Endothelial cell of umbilical vein (primary cell): ENCODE measurements at regions not wholly inside any gene's neighbourhood (a gene's known extent, or its start where the extent isn't known, plus 50 kb on each side); places are given as distances from the start of the nearest gene placed in this dataset.

Experiments used
- BruUV-seq: library from RNA; stranded (reverse); fragments of 400-500 nt; replicated peaks from 2 replicates; lab custom pipeline; 2021; lab: Mats Ljungman, UMichigan
- CTCF ChIA-PET: fragments of 300-600, 350-600 bp; sonication (Branson Sonifier 250); formaldehyde crosslinking; loops from one replicate; lab custom pipeline; 2021; ENCODE audit warnings: antibody characterized with exemption, inconsistent platforms; lab: Charles Lee
- POLR2A ChIA-PET: fragments of 300-600, 350-600 bp; sonication (Branson Sonifier 250); formaldehyde crosslinking; loops from one replicate; lab custom pipeline; 2021; ENCODE audit warnings: antibody characterized with exemption, inconsistent platforms; lab: Charles Lee
- DNase-seq: peaks from one replicate; pipeline ENCODE4 v3.0.0-alpha.2; 2011; ENCODE audit warnings: low read depth, low spot score
- FAIRE-seq: peaks from 2 replicates; lab custom pipeline; 2011; peaks lifted over from hg19 to GRCh38; lab: Jason Lieb, UNC
- H2AFZ ChIP-seq: 2 replicates; pipeline ENCODE4 v1.6.0; 2012; ENCODE audit warnings: low read depth, low read length, control low read depth, inconsistent platforms
- H3K27ac ChIP-seq: 2 replicates; pipeline ENCODE4 v1.5.1; 2011; ENCODE audit warnings: low read depth, mild to moderate bottlenecking, control low read depth, low read length, moderate library complexity; ENCODE audit not compliant: insufficient read depth
- H3K27me3 ChIP-seq, 2 experiments: 2 replicates each; pipeline versions ENCODE4 v1.6.0 to v1.6.1; 2011; ENCODE audit warnings: low read length in 2 of 2, mixed read lengths in 1 of 2; ENCODE audit not compliant: control insufficient read depth in 2 of 2, insufficient read depth in 2 of 2
- H3K36me3 ChIP-seq, 2 experiments: 2 replicates in 1 of 2; 3 replicates in 1 of 2; pipeline ENCODE4 v1.5.1; 2011; ENCODE audit warnings: low read length in 2 of 2, mild to moderate bottlenecking in 1 of 2, moderate library complexity in 1 of 2; ENCODE audit not compliant: control insufficient read depth in 2 of 2, insufficient read depth in 2 of 2; ENCODE audit errors: extremely low read depth in 1 of 2
- H3K4me1 ChIP-seq: 3 replicates; pipeline ENCODE4 v1.5.1; 2011; ENCODE audit warnings: mild to moderate bottlenecking, low read length; ENCODE audit not compliant: control insufficient read depth, insufficient read depth; ENCODE audit errors: extremely low read depth
- H3K4me2 ChIP-seq: 2 replicates; pipeline ENCODE4 v1.6.1; 2011; ENCODE audit warnings: low read length, control low read depth, mixed read lengths; ENCODE audit not compliant: insufficient read depth
- H3K4me3 ChIP-seq, 3 experiments: fragments of 200-600 bp in 1 of 3; sonication (generic), shearing (Covaris generic) in 1 of 3; replicated peaks in 1 of 3; 2 replicates each; pipeline ENCODE4 v1.5.1; 2011 to 2016; ENCODE audit warnings: control low read depth in 3 of 3, low read length in 3 of 3, mild to moderate bottlenecking in 2 of 3, inconsistent platforms in 1 of 3, low read depth in 1 of 3, moderate library complexity in 1 of 3; ENCODE audit not compliant: insufficient read depth in 1 of 3
- H3K79me2 ChIP-seq: 2 replicates; pipeline ENCODE4 v1.6.0; 2012; ENCODE audit warnings: low read length, inconsistent platforms; ENCODE audit not compliant: control insufficient read depth, insufficient read depth
- H3K9ac ChIP-seq: replicated peaks from 2 replicates; pipeline ENCODE3; 2011; ENCODE audit warnings: low read length, control low read depth; ENCODE audit not compliant: insufficient read depth; ENCODE audit errors: extremely low read depth
- H3K9me1 ChIP-seq: replicated peaks from 3 replicates; pipeline ENCODE4 v1.6.0; 2011; ENCODE audit warnings: mild to moderate bottlenecking, low read length; ENCODE audit not compliant: control insufficient read depth, insufficient read depth; ENCODE audit errors: extremely low read depth
- H3K9me3 ChIP-seq: replicated peaks from 2 replicates; pipeline ENCODE4 v1.5.1; 2012; ENCODE audit warnings: low read length, inconsistent platforms; ENCODE audit not compliant: control insufficient read depth, insufficient read depth
- H4K20me1 ChIP-seq: replicated peaks from 2 replicates; pipeline ENCODE3; 2011; ENCODE audit warnings: mild to moderate bottlenecking, low read length; ENCODE audit not compliant: control insufficient read depth, insufficient read depth; ENCODE audit errors: extremely low read depth
- CTCF ChIP-seq, 2 donors: IDR thresholded peaks; 1 replicate in 1 of 2; 2 replicates in 1 of 2; pipeline ENCODE4 v1.5.1; 2011; ENCODE audit warnings: low read length in 2 of 2, mild to moderate bottlenecking in 2 of 2, moderate library complexity in 2 of 2, control low read depth in 1 of 2, inconsistent platforms in 1 of 2, low read depth in 1 of 2; ENCODE audit not compliant: insufficient read depth in 1 of 2; ENCODE audit errors: extremely low read depth in 1 of 2
- EZH2 ChIP-seq: IDR thresholded peaks from 2 replicates; pipeline ENCODE4 v1.6.1; 2012; ENCODE audit warnings: borderline replicate concordance, low read depth, mild to moderate bottlenecking, moderate library complexity, low read length, inconsistent platforms; ENCODE audit not compliant: severe bottlenecking
- FOS ChIP-seq: IDR thresholded peaks from 2 replicates; pipeline ENCODE4 v1.6.1; 2011; ENCODE audit warnings: mild to moderate bottlenecking, low read length, moderate library complexity, borderline replicate concordance; ENCODE audit not compliant: insufficient read depth
- GATA2 ChIP-seq: IDR thresholded peaks from 2 replicates; pipeline ENCODE4 v1.7.0; 2011; ENCODE audit warnings: low read depth, mild to moderate bottlenecking, moderate library complexity, mixed read lengths, low read length; ENCODE audit not compliant: insufficient read length, insufficient read depth
- JUN ChIP-seq: IDR thresholded peaks from 2 replicates; pipeline ENCODE4 v1.6.1; 2011; ENCODE audit warnings: borderline replicate concordance, low read depth; ENCODE audit not compliant: insufficient read length, insufficient read depth
- MAX ChIP-seq: IDR thresholded peaks from 2 replicates; pipeline ENCODE4 v1.6.1; 2011; ENCODE audit not compliant: insufficient read depth, insufficient read length
- MYC ChIP-seq: IDR thresholded peaks from one replicate; pipeline ENCODE4 v1.6.1; 2011; ENCODE audit warnings: mild to moderate bottlenecking, low read depth, low read length
- POLR2A ChIP-seq: IDR thresholded peaks from 2 replicates; pipeline ENCODE4 v1.6.1; 2012; ENCODE audit warnings: low read depth, mild to moderate bottlenecking, control low read depth, low read length
- dilution Hi-C: fragments of 300-500 bp; cut with MboI; formaldehyde crosslinking; loops from one replicate; pipeline ENCODE4 v1.15.0; 2019; ENCODE audit warnings: low sequenced_read_pairs; ENCODE audit not compliant: extremely low pct_ligation_motif_present
- intact Hi-C: fragments of 100-400 bp; cut with micrococcal nuclease; formaldehyde crosslinking; loops from one replicate; pipeline ENCODE4 v1.10.0; 2022

- no TSS peak for BruUV-seq
- Histone ChIP-seq H3K27me3 (no peaks in the 10 kb centered on the region), H3K9me1 (no peaks in the 10 kb centered on the region), H3K79me2 (no peaks in the 10 kb centered on the region), H3K4me2 (no peak overlapping the region), H3K4me1 (no peaks in the 10 kb centered on the region), H3K36me3 (no peaks in the 10 kb centered on the region), H3K9me3 (peaks cover 9% of the 10 kb centered on the region), H3K27ac (no peak overlapping the region), H2AFZ (no peak overlapping the region), H3K4me3 (no peak overlapping the region), H4K20me1 (no peaks in the 10 kb centered on the region), H3K9ac (no peak overlapping the region)
- CTCF ChIA-PET: no interaction called here
- no peak for TF ChIP-seq FOS
- TF ChIP-seq POLR2A: no peak
- no peak for TF ChIP-seq JUN
- no peak for TF ChIP-seq EZH2
- no peak for TF ChIP-seq MAX
- TF ChIP-seq MYC: no peak
- no peak for TF ChIP-seq CTCF (IDR thresholded peaks at IDR 0.05; ENCODE audit: extremely low read depth in 1 of 2, insufficient read depth in 1 of 2, low read depth in 1 of 2, low read length in 2 of 2)
- no peak for TF ChIP-seq GATA2
- intact Hi-C loops: no loop called here
- dilution Hi-C loops: no loop called here
- POLR2A ChIA-PET: no interaction called here
- no peak for DNase-seq
- FAIRE-seq: no peak
Observed at GRCh38 chr4:188372829-188373228, 233.6 kb downstream of the TRIML1 start.
